Lower leg skin (tissue), 3 donors: ENCODE measurements at regions not wholly inside any gene's neighbourhood (a gene's known extent, or its start where the extent isn't known, plus 50 kb on each side); places are given as distances from the start of the nearest gene placed in this dataset.

Experiments used
- POLR2A ChIP-seq, 2 donors: fragments of 450-650 bp; IDR thresholded peaks; one replicate each; pipeline ENCODE4 v1.6.1; 2016 to 2017; ENCODE audit warnings: antibody characterized with exemption in 2 of 2, mild to moderate bottlenecking in 1 of 2, moderate library complexity in 1 of 2
- TF ChIP-seq, protein P1 (sequence below), 3 donors: fragments of 450-650 bp; IDR thresholded peaks; one replicate each; pipeline ENCODE4 v1.5.1; 2016; ENCODE audit warnings: antibody characterized with exemption in 3 of 3, mild to moderate bottlenecking in 3 of 3, moderate library complexity in 2 of 3

DNA sequence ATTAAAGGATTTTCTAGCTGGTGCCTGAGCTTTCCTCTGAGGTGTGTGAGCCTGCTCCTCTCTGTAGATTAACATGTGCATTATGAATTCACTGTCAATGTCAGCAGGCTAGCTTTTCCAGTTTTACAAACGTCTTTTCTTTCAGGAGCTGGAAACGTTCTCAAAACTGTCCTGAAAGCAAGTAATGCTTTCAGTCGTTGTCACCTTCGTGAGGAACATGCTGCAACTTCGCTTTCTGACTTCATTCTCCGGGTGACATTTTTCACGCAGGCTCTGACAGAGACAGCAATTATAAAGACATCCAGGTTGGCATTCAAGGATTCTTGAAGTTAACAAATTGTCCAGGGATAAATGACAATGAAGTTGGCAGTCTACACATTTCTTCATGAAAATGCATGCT is 671.5 kb downstream of the DHX35 start:
- TF ChIP-seq, protein P1, sequence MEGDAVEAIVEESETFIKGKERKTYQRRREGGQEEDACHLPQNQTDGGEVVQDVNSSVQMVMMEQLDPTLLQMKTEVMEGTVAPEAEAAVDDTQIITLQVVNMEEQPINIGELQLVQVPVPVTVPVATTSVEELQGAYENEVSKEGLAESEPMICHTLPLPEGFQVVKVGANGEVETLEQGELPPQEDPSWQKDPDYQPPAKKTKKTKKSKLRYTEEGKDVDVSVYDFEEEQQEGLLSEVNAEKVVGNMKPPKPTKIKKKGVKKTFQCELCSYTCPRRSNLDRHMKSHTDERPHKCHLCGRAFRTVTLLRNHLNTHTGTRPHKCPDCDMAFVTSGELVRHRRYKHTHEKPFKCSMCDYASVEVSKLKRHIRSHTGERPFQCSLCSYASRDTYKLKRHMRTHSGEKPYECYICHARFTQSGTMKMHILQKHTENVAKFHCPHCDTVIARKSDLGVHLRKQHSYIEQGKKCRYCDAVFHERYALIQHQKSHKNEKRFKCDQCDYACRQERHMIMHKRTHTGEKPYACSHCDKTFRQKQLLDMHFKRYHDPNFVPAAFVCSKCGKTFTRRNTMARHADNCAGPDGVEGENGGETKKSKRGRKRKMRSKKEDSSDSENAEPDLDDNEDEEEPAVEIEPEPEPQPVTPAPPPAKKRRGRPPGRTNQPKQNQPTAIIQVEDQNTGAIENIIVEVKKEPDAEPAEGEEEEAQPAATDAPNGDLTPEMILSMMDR (IDR thresholded peaks at IDR 0.05): no peak
- no peak for TF ChIP-seq POLR2A (IDR thresholded peaks at IDR 0.05)
